Dermis microvascular lymphatic vessel endothelial cell (primary cell): ENCODE measurements at regions not wholly inside any gene's neighbourhood (a gene's known extent, or its start where the extent isn't known, plus 50 kb on each side); places are given as distances from the start of the nearest gene placed in this dataset.
A peak's percentile ranks its signal among the peaks of the same experiment; 100 is the strongest.

Experiments used
- DNase-seq, 2 donors: peaks; one replicate each; pipeline versions ENCODE4 v3.0.0 to v3.0.0-alpha.2; 2010; ENCODE audit warnings: low read depth in 2 of 2

GRCh38 chr3:109210501-109210900, 74.0 kb downstream of the C3orf85 start:
- DNase-seq, result no peak

GRCh38 chr3:109211941-109212340, 75.4 kb downstream of the C3orf85 start:
- no peak for DNase-seq

- no peak for DNase-seq
Observed at GRCh38 chr3:109213321-109213720, 76.8 kb downstream of the C3orf85 start.

- DNase-seq, result peak in 1 of 2 donors; percentile 3
Observed at GRCh38 chr3:109224333-109224732, 87.8 kb downstream of the C3orf85 start.

GRCh38 chr3:109225516-109225915, 89.0 kb downstream of the C3orf85 start:
- no peak for DNase-seq

GRCh38 chr3:109228391-109229080, 87.8 kb downstream of the DPPA2 start:
- DNase-seq, result no peak

- no peak for DNase-seq
Observed at GRCh38 chr3:109229174-109229847, 87.0 kb downstream of the DPPA2 start.

GRCh38 chr3:109234300-109234699, 82.0 kb downstream of the DPPA2 start:
- DNase-seq, result no peak

GRCh38 chr3:109241459-109242186, 74.7 kb downstream of the DPPA2 start:
- DNase-seq, result no peak

- DNase-seq, result no peak
Observed at GRCh38 chr3:109242187-109242523, 74.2 kb downstream of the DPPA2 start.
